Thoracic aorta (tissue), 2 donors: ENCODE measurements at regions not wholly inside any gene's neighbourhood (a gene's known extent, or its start where the extent isn't known, plus 50 kb on each side); places are given as distances from the start of the nearest gene placed in this dataset.

Source experiments
- ATAC-seq: fragments of 150-250 bp; one replicate; pipeline ENCODE4 v1.8.0; 2017; ENCODE audit warnings: low read depth; ENCODE audit not compliant: insufficient number of reproducible peaks, low FRiP score
- DNase-seq: peaks from one replicate; pipeline ENCODE4 v3.0.0-alpha.2; 2020; ENCODE audit warnings: low spot score
- H3K27ac ChIP-seq, 2 donors: fragments of 200-600 bp; sonication (generic); 1 replicate in 1 of 2; 2 replicates in 1 of 2; pipeline ENCODE4 v1.5.1; 2016; ENCODE audit warnings: mild to moderate bottlenecking in 2 of 2, moderate library complexity in 2 of 2
- H3K27me3 ChIP-seq: fragments of 200-600 bp; sonication (generic); replicated peaks from 2 replicates; pipeline ENCODE4 v1.6.0; 2016; ENCODE audit warnings: mild to moderate bottlenecking; ENCODE audit not compliant: insufficient read depth
- H3K36me3 ChIP-seq: fragments of 200-600 bp; sonication (generic); one replicate; pipeline ENCODE4 v1.5.1; 2016
- H3K4me1 ChIP-seq, 2 donors: fragments of 200-600 bp; sonication (generic); 1 replicate in 1 of 2; 2 replicates in 1 of 2; pipeline versions ENCODE4 v1.5.1 to v1.6.0; 2016; ENCODE audit warnings: low read depth in 2 of 2, mild to moderate bottlenecking in 1 of 2; ENCODE audit not compliant: control insufficient read depth in 1 of 2
- H3K4me3 ChIP-seq: fragments of 200-600 bp; sonication (generic); 2 replicates; pipeline ENCODE4 v1.5.1; 2016; ENCODE audit warnings: mild to moderate bottlenecking
- H3K9me3 ChIP-seq: fragments of 200-600 bp; sonication (generic); 2 replicates; pipeline ENCODE4 v1.5.1; 2016
- TF ChIP-seq, protein P1 (sequence below): fragments of 200-600 bp; sonication (generic); IDR thresholded peaks from one replicate; pipeline ENCODE4 v1.5.1; 2019; ENCODE audit warnings: antibody characterized with exemption

DNA sequence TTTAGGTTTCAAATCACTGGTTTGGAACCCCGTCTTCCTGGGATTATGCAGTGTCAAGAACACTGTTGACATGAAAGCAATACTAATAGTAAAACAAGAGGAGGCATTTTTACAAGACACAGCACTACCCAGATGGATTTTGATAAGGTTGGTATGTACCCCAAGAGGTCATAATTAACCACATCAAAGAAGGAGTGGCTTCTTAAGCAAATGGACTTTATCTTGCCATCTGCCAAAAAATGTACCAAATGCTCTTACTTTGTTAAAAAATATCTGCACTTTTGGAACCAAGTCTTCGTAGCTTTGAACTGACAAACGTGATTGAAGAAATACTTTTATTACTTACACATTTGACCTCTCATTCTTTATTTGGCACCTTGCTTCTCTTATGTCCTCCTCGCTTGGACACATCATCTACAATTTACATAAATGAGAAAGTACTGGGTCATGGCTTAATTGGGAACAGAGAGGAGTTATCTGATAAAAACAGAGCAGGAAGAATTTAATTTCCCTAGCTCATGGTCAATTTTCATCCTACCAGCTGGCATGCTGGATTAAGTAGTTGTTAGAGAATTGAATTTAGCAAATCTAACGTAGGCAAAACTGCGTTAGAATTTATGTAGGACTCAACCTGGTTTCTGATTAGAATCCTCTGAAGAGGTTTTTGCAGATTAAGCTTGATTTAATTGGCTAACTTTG, 54.5 kb upstream of the PRICKLE1 start:
- Histone ChIP-seq H3K4me1 (peaks cover 0 to 8% of the 10 kb centered on the region in 2 donors), H3K4me3 (no peak overlapping the region), H3K9me3 (no peaks in the 10 kb centered on the region), H3K36me3 (no peaks in the 10 kb centered on the region), H3K27me3 (no peaks in the 10 kb centered on the region), H3K27ac (no peak overlapping the region)
- DNase-seq: no peak
- no peak for ATAC-seq
- TF ChIP-seq, protein P1, sequence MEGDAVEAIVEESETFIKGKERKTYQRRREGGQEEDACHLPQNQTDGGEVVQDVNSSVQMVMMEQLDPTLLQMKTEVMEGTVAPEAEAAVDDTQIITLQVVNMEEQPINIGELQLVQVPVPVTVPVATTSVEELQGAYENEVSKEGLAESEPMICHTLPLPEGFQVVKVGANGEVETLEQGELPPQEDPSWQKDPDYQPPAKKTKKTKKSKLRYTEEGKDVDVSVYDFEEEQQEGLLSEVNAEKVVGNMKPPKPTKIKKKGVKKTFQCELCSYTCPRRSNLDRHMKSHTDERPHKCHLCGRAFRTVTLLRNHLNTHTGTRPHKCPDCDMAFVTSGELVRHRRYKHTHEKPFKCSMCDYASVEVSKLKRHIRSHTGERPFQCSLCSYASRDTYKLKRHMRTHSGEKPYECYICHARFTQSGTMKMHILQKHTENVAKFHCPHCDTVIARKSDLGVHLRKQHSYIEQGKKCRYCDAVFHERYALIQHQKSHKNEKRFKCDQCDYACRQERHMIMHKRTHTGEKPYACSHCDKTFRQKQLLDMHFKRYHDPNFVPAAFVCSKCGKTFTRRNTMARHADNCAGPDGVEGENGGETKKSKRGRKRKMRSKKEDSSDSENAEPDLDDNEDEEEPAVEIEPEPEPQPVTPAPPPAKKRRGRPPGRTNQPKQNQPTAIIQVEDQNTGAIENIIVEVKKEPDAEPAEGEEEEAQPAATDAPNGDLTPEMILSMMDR: no peak

DNA sequence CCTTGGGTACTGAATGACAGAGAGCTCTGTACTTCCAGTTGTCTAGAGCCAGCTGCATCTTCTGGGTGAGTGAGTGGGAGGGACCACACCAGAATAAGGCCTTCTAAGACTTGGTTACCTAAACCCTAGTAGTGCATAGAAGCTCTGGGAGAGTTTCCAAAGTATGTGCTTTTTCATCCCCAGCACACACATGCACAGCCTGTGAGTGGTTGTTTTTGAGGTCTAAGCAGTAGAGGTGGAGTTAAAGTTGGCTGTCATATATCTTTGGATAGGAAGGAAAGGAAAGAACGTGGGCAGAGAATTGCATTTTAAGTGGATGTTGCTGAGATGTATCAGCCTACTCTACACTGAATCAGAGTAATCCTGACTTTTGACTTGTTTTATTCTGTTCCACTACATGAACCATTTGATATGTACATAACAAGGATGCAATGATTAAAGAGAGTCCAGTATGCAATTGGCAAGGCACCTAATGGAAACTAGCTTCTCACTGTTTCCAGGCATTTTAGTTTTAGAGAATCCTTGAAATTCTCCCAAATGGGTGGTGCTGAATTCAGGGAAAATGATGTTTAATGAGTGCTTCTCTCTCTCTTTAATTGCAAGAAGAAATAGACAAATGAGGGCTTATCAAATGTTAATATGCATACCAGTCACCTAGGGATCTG, 51.8 kb upstream of the PRICKLE1 start:
- TF ChIP-seq, protein P1: no peak
- H3K36me3 ChIP-seq: no peaks in the 10 kb centered on the region
- no peak overlapping the region for H3K4me3 ChIP-seq
- H3K27ac ChIP-seq: no peak overlapping the region
- H3K27me3 ChIP-seq: no peaks in the 10 kb centered on the region
- no peak for ATAC-seq
- peaks cover 0 to 11% of the 10 kb centered on the region in 2 donors for H3K4me1 ChIP-seq
- no peaks in the 10 kb centered on the region for H3K9me3 ChIP-seq
- no peak for DNase-seq

DNA sequence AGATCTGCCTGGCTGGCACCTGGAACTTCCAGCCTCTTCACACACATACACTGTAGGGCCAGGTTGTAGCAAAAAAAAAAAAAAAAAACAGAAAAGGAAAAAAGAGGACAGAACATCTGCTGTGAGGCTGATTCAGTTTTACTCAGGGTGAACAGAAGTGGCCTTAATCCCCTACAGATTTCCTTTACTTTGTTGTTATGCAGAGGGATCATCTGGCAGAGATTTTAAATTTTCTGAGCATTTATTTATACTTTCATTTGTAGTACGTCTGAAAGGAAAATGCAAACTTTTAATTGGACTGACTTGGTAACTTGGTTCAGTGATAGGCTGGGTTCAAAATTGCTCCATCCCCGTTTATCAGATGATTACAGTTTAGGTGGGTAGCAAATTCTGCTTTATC, 50.8 kb upstream of the PRICKLE1 start:
- Histone ChIP-seq H3K4me1 (peaks cover 0 to 15% of the 10 kb centered on the region in 2 donors), H3K36me3 (no peaks in the 10 kb centered on the region), H3K27me3 (no peaks in the 10 kb centered on the region), H3K9me3 (no peaks in the 10 kb centered on the region), H3K27ac (no peak overlapping the region), H3K4me3 (no peak overlapping the region)
- ATAC-seq (no peak), DNase-seq (no peak)
- TF ChIP-seq, protein P1: no peak

DNA sequence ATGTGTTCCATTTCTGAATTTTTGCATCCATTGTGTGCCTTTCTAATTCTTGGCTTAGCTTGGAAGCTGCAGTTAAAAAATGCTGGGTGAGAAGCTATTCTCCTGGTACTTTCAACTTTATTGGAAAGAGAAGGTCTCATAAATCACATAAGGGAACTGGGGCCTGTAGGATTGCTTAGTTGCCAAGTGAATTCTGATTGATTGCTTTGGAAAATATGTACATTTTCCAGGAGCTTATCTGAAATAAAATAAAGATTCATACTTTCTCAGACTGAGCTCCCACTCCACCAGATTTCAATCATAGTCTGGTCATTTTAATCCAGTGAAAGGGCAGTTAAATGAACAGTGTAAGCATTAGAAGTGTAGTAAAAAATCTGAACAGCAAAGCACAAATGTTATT, 50.0 kb upstream of the PRICKLE1 start:
- Histone ChIP-seq H3K4me3 (no peak overlapping the region), H3K27ac (no peak overlapping the region), H3K36me3 (no peaks in the 10 kb centered on the region), H3K27me3 (no peaks in the 10 kb centered on the region), H3K4me1 (peaks cover 0 to 15% of the 10 kb centered on the region in 2 donors), H3K9me3 (no peaks in the 10 kb centered on the region)
- TF ChIP-seq, protein P1: no peak
- DNase-seq (no peak), ATAC-seq (no peak)
